IMR-90 (cell line): ENCODE measurements at regions not wholly inside any gene's neighbourhood (a gene's known extent, or its start where the extent isn't known, plus 50 kb on each side); places are given as distances from the start of the nearest gene placed in this dataset.

Experiments
- ATAC-seq: fragments of 200-7000 bp; cut with Tn5 transposase; 2 replicates; pipeline ENCODE4 v1.9.1; 2020; ENCODE audit warnings: low read depth, mild to moderate bottlenecking, moderate library complexity
- BruUV-seq: library from RNA; stranded (reverse); fragments of 400-500 nt; replicated peaks from 2 replicates; lab custom pipeline; 2021; lab: Mats Ljungman, UMichigan
- CTCF ChIA-PET: fragments of 300-600 bp; formaldehyde crosslinking; extraction: SDS; loops from one replicate; lab custom pipeline; 2021; ENCODE audit warnings: antibody characterized with exemption; lab: Yijun Ruan, JAX
- POLR2A ChIA-PET: fragments of 300-600 bp; sonication (Branson Sonifier 250); formaldehyde crosslinking; loops from one replicate; lab custom pipeline; 2022; ENCODE audit warnings: antibody characterized with exemption; ENCODE audit not compliant: unreplicated experiment; lab: Charles Lee
- DNase-seq: peaks from one replicate; pipeline ENCODE4 v3.0.0; 2013
- H2AFZ ChIP-seq: replicated peaks from 2 replicates; pipeline ENCODE3; 2013; ENCODE audit warnings: low read length, mild to moderate bottlenecking; ENCODE audit not compliant: poor library complexity
- H2AK5ac ChIP-seq: 2 replicates; pipeline ENCODE4 v1.6.1; 2013; ENCODE audit warnings: low read depth, low read length, inconsistent platforms
- H2AK9ac ChIP-seq: replicated peaks from 2 replicates; pipeline ENCODE3; 2013; ENCODE audit warnings: mild to moderate bottlenecking, low read depth, low read length, moderate library complexity; ENCODE audit not compliant: poor library complexity
- H2BK120ac ChIP-seq: 2 replicates; pipeline ENCODE4 v1.6.1; 2013; ENCODE audit warnings: low read depth, low read length, inconsistent platforms
- H2BK15ac ChIP-seq: 3 replicates; pipeline ENCODE4 v1.6.1; 2013; ENCODE audit warnings: low read depth, low read length, inconsistent platforms
- H2BK20ac ChIP-seq: 2 replicates; pipeline ENCODE4 v1.6.1; 2013; ENCODE audit warnings: low read depth, mild to moderate bottlenecking, inconsistent platforms, low read length, moderate library complexity
- H2BK5ac ChIP-seq: 2 replicates; pipeline ENCODE4 v1.6.1; 2013; ENCODE audit warnings: mild to moderate bottlenecking, low read depth, low read length, inconsistent platforms; ENCODE audit not compliant: poor library complexity, severe bottlenecking
- H3K14ac ChIP-seq: replicated peaks from 2 replicates; pipeline ENCODE4 v1.6.1; 2013; ENCODE audit warnings: low read depth, low read length, inconsistent platforms
- H3K18ac ChIP-seq: 2 replicates; pipeline ENCODE4 v1.6.1; 2013; ENCODE audit warnings: low read depth, low read length, control low read depth
- H3K23ac ChIP-seq: 2 replicates; pipeline ENCODE4 v1.6.1; 2013; ENCODE audit warnings: low read depth, low read length, inconsistent platforms
- H3K27ac ChIP-seq: 2 replicates; pipeline ENCODE4 v1.5.1; 2013; ENCODE audit warnings: mild to moderate bottlenecking, control low read depth, low read length; ENCODE audit not compliant: insufficient read depth
- H3K27me3 ChIP-seq: 2 replicates; pipeline ENCODE4 v1.6.1; 2013; ENCODE audit warnings: low read length; ENCODE audit not compliant: control insufficient read depth, insufficient read depth
- H3K36me3 ChIP-seq: 2 replicates; pipeline ENCODE4 v1.6.1; 2013; ENCODE audit warnings: low read length, mixed read lengths; ENCODE audit not compliant: control insufficient read depth, insufficient read depth
- H3K4ac ChIP-seq: 2 replicates; pipeline ENCODE4 v1.6.1; 2013; ENCODE audit warnings: low read depth, low read length, inconsistent platforms
- H3K4me1 ChIP-seq: 2 replicates; pipeline ENCODE4 v1.6.1; 2013; ENCODE audit warnings: low read length, mixed read lengths; ENCODE audit not compliant: control insufficient read depth, insufficient read depth
- H3K4me2 ChIP-seq: 2 replicates; pipeline ENCODE4 v1.6.1; 2013; ENCODE audit warnings: low read depth, mild to moderate bottlenecking, control low read depth, low read length, moderate library complexity
- H3K4me3 ChIP-seq: 2 replicates; pipeline ENCODE4 v1.5.1; 2013; ENCODE audit warnings: low read depth, mild to moderate bottlenecking, control low read depth, low read length, moderate library complexity; ENCODE audit not compliant: insufficient read depth
- H3K56ac ChIP-seq: 2 replicates; pipeline ENCODE4 v1.6.1; 2013; ENCODE audit warnings: low read length, inconsistent platforms; ENCODE audit not compliant: insufficient read depth; ENCODE audit errors: extremely low read depth
- H3K79me1 ChIP-seq, 2 experiments: 2 replicates each; pipeline ENCODE4 v1.6.1; 2013; ENCODE audit warnings: low read length in 2 of 2, inconsistent platforms in 1 of 2, low read depth in 1 of 2
- H3K9ac ChIP-seq: 2 replicates; pipeline ENCODE4 v1.6.1; 2013; ENCODE audit warnings: low read depth, low read length, control low read depth
- H3K9me1 ChIP-seq: 2 replicates; pipeline ENCODE4 v1.6.1; 2013; ENCODE audit warnings: low read length, inconsistent platforms; ENCODE audit not compliant: insufficient read depth
- H3K9me3 ChIP-seq: 2 replicates; pipeline ENCODE4 v1.6.1; 2013; ENCODE audit warnings: low read length; ENCODE audit not compliant: control insufficient read depth, insufficient read depth
- H4K20me1 ChIP-seq: 2 replicates; pipeline ENCODE4 v1.6.1; 2013; ENCODE audit warnings: low read length, inconsistent platforms; ENCODE audit not compliant: insufficient read depth
- H4K5ac ChIP-seq: 2 replicates; pipeline ENCODE4 v1.6.1; 2013; ENCODE audit warnings: mild to moderate bottlenecking, low read depth, low read length, control low read depth
- H4K8ac ChIP-seq, 2 experiments: 2 replicates each; pipeline ENCODE4 v1.6.1; 2013; ENCODE audit warnings: low read depth in 2 of 2, low read length in 2 of 2, control low read depth in 1 of 2, inconsistent platforms in 1 of 2
- H4K91ac ChIP-seq: 2 replicates; pipeline ENCODE4 v1.6.1; 2013; ENCODE audit warnings: low read depth, low read length, inconsistent platforms; ENCODE audit not compliant: insufficient read depth
- MXI1 ChIP-seq: IDR thresholded peaks from 2 replicates; pipeline ENCODE4 v1.6.1; 2012; ENCODE audit warnings: low read depth, mild to moderate bottlenecking, low read length, moderate library complexity, borderline replicate concordance
- NFE2L2 ChIP-seq: fragments of 150-350 bp; IDR thresholded peaks from 2 replicates; pipeline ENCODE4 v1.6.1; 2016; ENCODE audit warnings: low read depth, mild to moderate bottlenecking, low read length
- RFX5 ChIP-seq: IDR thresholded peaks from 2 replicates; pipeline ENCODE4 v1.8.0; 2012; ENCODE audit warnings: low read depth, mild to moderate bottlenecking, low read length, moderate library complexity
- WGBS, 2 experiments: methylation state at CpG; one replicate each; pipeline versions ENCODE4 v1.1.5 to v1.1.7; 2013; ENCODE audit warnings: missing lambda C conversion rate in 2 of 2; ENCODE audit not compliant: insufficient read length in 1 of 2; ENCODE audit errors: extremely low coverage in 2 of 2; 5-methylcytosine and 5-hydroxymethylcytosine counted together
- dilution Hi-C: fragments of 300-500 bp; cut with HindIII; formaldehyde crosslinking; loops from one replicate; pipeline ENCODE4 v1.14.3; 2018; ENCODE audit warnings: low sequenced_read_pairs; ENCODE audit not compliant: unreplicated experiment
- in situ Hi-C: fragments of 300-500 bp; cut with MboI; formaldehyde crosslinking; loops from 3 replicates; pipeline ENCODE4 v1.14.3; 2019; ENCODE audit warnings: low sequenced_read_pairs, inconsistent platforms, mixed read lengths
- intact Hi-C: fragments of 100-400 bp; cut with micrococcal nuclease; formaldehyde crosslinking; loops from 2 replicates; pipeline ENCODE4 v1.10.0; 2022
- TF ChIP-seq, protein P1 (sequence below): conservative IDR thresholded peaks from 2 replicates; pipeline ENCODE4 v1.5.1; 2012; ENCODE audit warnings: mild to moderate bottlenecking, low read depth, low read length, improper control_type of control experiment

DNA sequence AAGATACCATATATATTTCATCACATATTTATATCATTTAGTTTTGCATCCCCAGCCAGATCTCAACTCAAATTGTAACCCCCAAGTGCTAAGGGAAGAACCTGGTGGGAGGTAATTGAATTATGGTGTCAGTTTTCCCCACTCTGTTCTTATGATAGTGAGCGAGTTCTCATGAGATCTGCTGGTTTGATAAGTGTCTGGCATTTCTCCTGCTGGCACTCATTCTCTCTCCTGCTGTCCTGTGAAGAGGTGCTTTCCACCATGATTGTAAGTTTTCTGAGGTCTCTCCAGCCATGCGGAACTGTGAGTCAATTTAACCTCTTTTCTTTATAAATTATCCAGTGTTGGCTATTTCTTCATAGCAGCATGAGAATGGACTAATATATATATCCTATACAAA is 462.5 kb upstream of the SLITRK5 start:
- no peak overlapping the region for H4K91ac ChIP-seq
- no peak overlapping the region for H2AK5ac ChIP-seq
- H3K4me3 ChIP-seq = no peak overlapping the region
- no peak overlapping the region for H3K14ac ChIP-seq
- H2BK120ac ChIP-seq = no peak overlapping the region
- no peak overlapping the region for H2AFZ ChIP-seq
- intact Hi-C loops = no loop called here
- H3K79me1 ChIP-seq = no peaks in the 10 kb centered on the region
- H3K4me1 ChIP-seq = no peaks in the 10 kb centered on the region
- H3K56ac ChIP-seq = no peak overlapping the region
- CTCF ChIA-PET = no interaction called here
- H3K23ac ChIP-seq = no peak overlapping the region
- TF ChIP-seq RFX5 (no peak), MXI1 (no peak), NFE2L2 (no peak)
- TF ChIP-seq, protein P1, sequence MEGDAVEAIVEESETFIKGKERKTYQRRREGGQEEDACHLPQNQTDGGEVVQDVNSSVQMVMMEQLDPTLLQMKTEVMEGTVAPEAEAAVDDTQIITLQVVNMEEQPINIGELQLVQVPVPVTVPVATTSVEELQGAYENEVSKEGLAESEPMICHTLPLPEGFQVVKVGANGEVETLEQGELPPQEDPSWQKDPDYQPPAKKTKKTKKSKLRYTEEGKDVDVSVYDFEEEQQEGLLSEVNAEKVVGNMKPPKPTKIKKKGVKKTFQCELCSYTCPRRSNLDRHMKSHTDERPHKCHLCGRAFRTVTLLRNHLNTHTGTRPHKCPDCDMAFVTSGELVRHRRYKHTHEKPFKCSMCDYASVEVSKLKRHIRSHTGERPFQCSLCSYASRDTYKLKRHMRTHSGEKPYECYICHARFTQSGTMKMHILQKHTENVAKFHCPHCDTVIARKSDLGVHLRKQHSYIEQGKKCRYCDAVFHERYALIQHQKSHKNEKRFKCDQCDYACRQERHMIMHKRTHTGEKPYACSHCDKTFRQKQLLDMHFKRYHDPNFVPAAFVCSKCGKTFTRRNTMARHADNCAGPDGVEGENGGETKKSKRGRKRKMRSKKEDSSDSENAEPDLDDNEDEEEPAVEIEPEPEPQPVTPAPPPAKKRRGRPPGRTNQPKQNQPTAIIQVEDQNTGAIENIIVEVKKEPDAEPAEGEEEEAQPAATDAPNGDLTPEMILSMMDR = no peak
- H3K36me3 ChIP-seq = no peaks in the 10 kb centered on the region
- H4K20me1 ChIP-seq = no peaks in the 10 kb centered on the region
- no peak overlapping the region for H2BK5ac ChIP-seq
- no peak overlapping the region for H3K18ac ChIP-seq
- POLR2A ChIA-PET = no interaction called here
- DNase-seq (no peak), ATAC-seq (no peak)
- dilution Hi-C loops = no loop called here
- H4K8ac ChIP-seq = no peak overlapping the region
- H2BK15ac ChIP-seq = no peak overlapping the region
- H4K5ac ChIP-seq = no peak overlapping the region
- no peaks in the 10 kb centered on the region for H3K9me1 ChIP-seq
- H3K27me3 ChIP-seq = no peaks in the 10 kb centered on the region
- H3K9ac ChIP-seq = no peak overlapping the region
- no peak overlapping the region for H3K4ac ChIP-seq
- no peak overlapping the region for H2BK20ac ChIP-seq
- no TSS peak for BruUV-seq
- H2AK9ac ChIP-seq = no peak overlapping the region
- no peak overlapping the region for H3K27ac ChIP-seq
- WGBS, 2 experiments = no CpG with 5 or more reads among the region's 2 CpGs
- H3K4me2 ChIP-seq = no peak overlapping the region
- in situ Hi-C loops = no loop called here
- no peaks in the 10 kb centered on the region for H3K9me3 ChIP-seq
